SK-N-SH (cell line): ENCODE measurements at regions not wholly inside any gene's neighbourhood (a gene's known extent, or its start where the extent isn't known, plus 50 kb on each side); places are given as distances from the start of the nearest gene placed in this dataset.

Experiments
- CTCF ChIA-PET: fragments of 300-600, 350-600 bp; formaldehyde crosslinking; extraction: SDS; loops from one replicate; lab custom pipeline; 2021; lab: Yijun Ruan, JAX
- POLR2A ChIA-PET: fragments of 350-600 bp; sonication (Branson Sonifier 250); formaldehyde crosslinking; extraction: SDS; loops from one replicate; lab custom pipeline; 2020; ENCODE audit warnings: antibody characterized with exemption, inconsistent platforms; lab: Yijun Ruan, JAX
- DNase-seq: peaks from one replicate; pipeline ENCODE4 v3.0.0; 2012
- H2AFZ ChIP-seq: fragments of 200-600 bp; sonication (generic); 2 replicates; pipeline ENCODE4 v1.8.1; 2016; ENCODE audit warnings: antibody characterized with exemption, mild to moderate bottlenecking, low read depth
- H3F3A ChIP-seq: fragments of 200-600 bp; sonication (generic); replicated peaks from 2 replicates; pipeline ENCODE3; 2016; ENCODE audit warnings: antibody characterized with exemption, mild to moderate bottlenecking; ENCODE audit not compliant: insufficient read depth
- H3K27ac ChIP-seq, 2 experiments: fragments of 200-500 bp in 1 of 2; fragments of 200-600 bp in 1 of 2; sonication (Bioruptor generic) in 1 of 2; sonication (generic), shearing (Covaris generic) in 1 of 2; 2 replicates each; pipeline versions ENCODE4 v1.5.1 to v1.6.1; 2014 to 2016; ENCODE audit warnings: low read depth in 2 of 2, inconsistent platforms in 1 of 2, low read length in 1 of 2, mild to moderate bottlenecking in 1 of 2, mixed read lengths in 1 of 2
- H3K27me3 ChIP-seq: fragments of 200-600 bp; sonication (generic), shearing (Covaris generic); 2 replicates; pipeline ENCODE4 v1.6.1; 2016; ENCODE audit warnings: mixed run types; ENCODE audit not compliant: insufficient read depth
- H3K36me3 ChIP-seq, 2 experiments: fragments of 200-500 bp in 1 of 2; fragments of 200-600 bp in 1 of 2; sonication (Bioruptor generic) in 1 of 2; sonication (generic) in 1 of 2; replicated peaks in 1 of 2; 2 replicates each; pipeline versions ENCODE3 to v1.5.1; 2014 to 2016; ENCODE audit warnings: low read length in 1 of 2, mild to moderate bottlenecking in 1 of 2; ENCODE audit not compliant: insufficient read depth in 2 of 2, control insufficient read depth in 1 of 2
- H3K4me1 ChIP-seq, 2 experiments: fragments of 200-500 bp in 1 of 2; fragments of 200-600 bp in 1 of 2; sonication (Bioruptor generic) in 1 of 2; sonication (generic), shearing (Covaris generic) in 1 of 2; 2 replicates each; pipeline versions ENCODE4 v1.5.1 to v1.6.1; 2014 to 2016; ENCODE audit warnings: low read depth in 1 of 2, low read length in 1 of 2, mixed run types in 1 of 2; ENCODE audit not compliant: insufficient read depth in 2 of 2, control insufficient read depth in 1 of 2
- H3K4me2 ChIP-seq: fragments of 200-600 bp; sonication (generic), shearing (Covaris generic); 2 replicates; pipeline ENCODE4 v1.6.1; 2017; ENCODE audit warnings: mixed run types
- H3K4me3 ChIP-seq, 2 experiments: fragments of 200-500 bp in 1 of 2; fragments of 200-600 bp in 1 of 2; sonication (Bioruptor generic) in 1 of 2; sonication (generic), shearing (Covaris generic) in 1 of 2; 2 replicates each; pipeline versions ENCODE4 v1.5.1 to v1.8.1; 2014 to 2016; ENCODE audit warnings: low read depth in 2 of 2, inconsistent platforms in 1 of 2, low read length in 1 of 2, mild to moderate bottlenecking in 1 of 2, mixed read lengths in 1 of 2, moderate library complexity in 1 of 2
- H3K79me2 ChIP-seq: fragments of 200-600 bp; sonication (generic); 2 replicates; pipeline ENCODE4 v1.8.1; 2017; ENCODE audit warnings: mild to moderate bottlenecking; ENCODE audit not compliant: insufficient read depth
- H3K9ac ChIP-seq: fragments of 200-600 bp; sonication (generic); 2 replicates; pipeline ENCODE4 v1.6.1; 2017; ENCODE audit warnings: mixed run types
- H3K9me2 ChIP-seq: fragments of 200-600 bp; sonication (generic); 2 replicates; pipeline ENCODE4 v1.6.1; 2017; ENCODE audit warnings: mixed run types
- H3K9me3 ChIP-seq: fragments of 200-600 bp; sonication (generic); 2 replicates; pipeline ENCODE4 v1.6.1; 2017; ENCODE audit warnings: mixed run types, mild to moderate bottlenecking, moderate library complexity
- H4K20me1 ChIP-seq: fragments of 200-600 bp; sonication (generic); 2 replicates; pipeline ENCODE4 v1.6.1; 2017; ENCODE audit warnings: mild to moderate bottlenecking, mixed run types; ENCODE audit not compliant: insufficient read depth
- EP300 ChIP-seq, 2 experiments: IDR thresholded peaks; 2 replicates each; pipeline versions ENCODE4 v1.4.0 to v1.6.1; 2012; ENCODE audit warnings: borderline replicate concordance in 1 of 2, low read depth in 1 of 2, low read length in 1 of 2
- MXI1 ChIP-seq: IDR thresholded peaks from 2 replicates; pipeline ENCODE4 v1.6.1; 2012; ENCODE audit warnings: mild to moderate bottlenecking, low read depth, low read length, improper control_type of control experiment
- NFIC ChIP-seq: IDR thresholded peaks from 2 replicates; pipeline ENCODE4 v1.4.0; 2012; ENCODE audit warnings: borderline replicate concordance
- RCOR1 ChIP-seq: fragments of 150-350 bp; IDR thresholded peaks from 2 replicates; pipeline ENCODE4 v1.6.1; 2017; ENCODE audit warnings: antibody characterized with exemption, low read length
- SIN3A ChIP-seq: IDR thresholded peaks from 2 replicates; pipeline ENCODE4 v1.6.1; 2012; ENCODE audit warnings: low read depth, mild to moderate bottlenecking, low read length, moderate library complexity, borderline replicate concordance
- WGBS: methylation state at CpG from one replicate; pipeline ENCODE4 v1.1.6; 2017; ENCODE audit warnings: low lambda C conversion rate; 5-methylcytosine and 5-hydroxymethylcytosine counted together
- TF ChIP-seq, protein P1 (sequence below): fragments of 200-600 bp; sonication (generic); IDR thresholded peaks from 2 replicates; pipeline ENCODE4 v1.6.1; 2017; ENCODE audit warnings: antibody characterized with exemption, mild to moderate bottlenecking, moderate library complexity
- TF ChIP-seq, protein P2 (sequence below): IDR thresholded peaks from 2 replicates; pipeline ENCODE4 v1.4.0; 2012; ENCODE audit warnings: low read depth, borderline replicate concordance
- TF ChIP-seq, protein P3 (sequence below): fragments of 150-350 bp; IDR thresholded peaks from 2 replicates; pipeline ENCODE4 v1.6.1; 2016; ENCODE audit warnings: mild to moderate bottlenecking, low read depth, low read length
- TF ChIP-seq, protein P4 (sequence below): IDR thresholded peaks from 2 replicates; pipeline ENCODE4 v1.4.0; 2012; ENCODE audit warnings: low read depth, borderline replicate concordance
- TF ChIP-seq, protein P5 (sequence below): IDR thresholded peaks from 2 replicates; pipeline ENCODE4; 2012
- TF ChIP-seq, protein P6 (sequence below): IDR thresholded peaks from 2 replicates; pipeline ENCODE4 v1.4.0; 2012; ENCODE audit warnings: low read depth

DNA sequence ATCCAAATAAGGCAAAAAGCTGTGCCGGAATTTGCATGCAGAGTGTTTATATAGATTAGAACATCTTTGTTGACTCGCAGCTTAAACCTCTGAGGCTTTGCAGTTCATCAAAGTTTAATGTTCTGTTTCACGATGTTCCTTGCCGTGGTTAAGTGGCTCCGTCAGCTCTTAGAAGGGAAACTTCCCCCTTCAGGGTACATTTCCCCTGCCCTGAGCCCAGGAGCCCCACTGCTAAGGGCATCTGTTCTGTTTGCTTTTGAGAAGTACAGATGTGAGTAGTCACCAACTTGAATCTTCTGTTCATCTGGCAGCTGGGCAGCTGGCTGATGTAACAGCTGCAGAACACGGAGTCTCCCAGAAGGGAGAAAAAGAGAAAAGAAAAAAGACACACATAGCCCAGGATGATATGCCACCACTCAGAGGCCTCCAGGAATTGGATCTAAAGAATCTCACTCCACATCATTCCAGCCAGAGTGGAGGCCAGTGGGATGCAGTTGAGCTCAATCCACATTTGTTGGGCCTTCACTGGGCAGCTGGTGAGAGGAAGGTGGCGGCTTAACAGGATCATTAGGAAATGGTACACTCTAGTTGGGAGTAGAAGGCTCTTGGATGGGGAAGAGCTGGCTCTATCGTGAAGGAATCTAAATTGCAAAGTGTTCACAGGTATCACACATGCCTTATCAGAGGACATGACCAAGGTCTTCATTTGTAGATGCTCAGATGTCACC is 178.7 kb upstream of the RBPJ start (continued):
- TF ChIP-seq, protein P1, sequence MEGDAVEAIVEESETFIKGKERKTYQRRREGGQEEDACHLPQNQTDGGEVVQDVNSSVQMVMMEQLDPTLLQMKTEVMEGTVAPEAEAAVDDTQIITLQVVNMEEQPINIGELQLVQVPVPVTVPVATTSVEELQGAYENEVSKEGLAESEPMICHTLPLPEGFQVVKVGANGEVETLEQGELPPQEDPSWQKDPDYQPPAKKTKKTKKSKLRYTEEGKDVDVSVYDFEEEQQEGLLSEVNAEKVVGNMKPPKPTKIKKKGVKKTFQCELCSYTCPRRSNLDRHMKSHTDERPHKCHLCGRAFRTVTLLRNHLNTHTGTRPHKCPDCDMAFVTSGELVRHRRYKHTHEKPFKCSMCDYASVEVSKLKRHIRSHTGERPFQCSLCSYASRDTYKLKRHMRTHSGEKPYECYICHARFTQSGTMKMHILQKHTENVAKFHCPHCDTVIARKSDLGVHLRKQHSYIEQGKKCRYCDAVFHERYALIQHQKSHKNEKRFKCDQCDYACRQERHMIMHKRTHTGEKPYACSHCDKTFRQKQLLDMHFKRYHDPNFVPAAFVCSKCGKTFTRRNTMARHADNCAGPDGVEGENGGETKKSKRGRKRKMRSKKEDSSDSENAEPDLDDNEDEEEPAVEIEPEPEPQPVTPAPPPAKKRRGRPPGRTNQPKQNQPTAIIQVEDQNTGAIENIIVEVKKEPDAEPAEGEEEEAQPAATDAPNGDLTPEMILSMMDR = no peak
- TF ChIP-seq EP300 (IDR thresholded peaks at IDR 0.05; ENCODE audit: borderline replicate concordance in 1 of 2, low read depth in 1 of 2, low read length in 1 of 2) (no peak), NFIC (no peak), SIN3A (no peak), MXI1 (no peak)
- TF ChIP-seq, protein P2, sequence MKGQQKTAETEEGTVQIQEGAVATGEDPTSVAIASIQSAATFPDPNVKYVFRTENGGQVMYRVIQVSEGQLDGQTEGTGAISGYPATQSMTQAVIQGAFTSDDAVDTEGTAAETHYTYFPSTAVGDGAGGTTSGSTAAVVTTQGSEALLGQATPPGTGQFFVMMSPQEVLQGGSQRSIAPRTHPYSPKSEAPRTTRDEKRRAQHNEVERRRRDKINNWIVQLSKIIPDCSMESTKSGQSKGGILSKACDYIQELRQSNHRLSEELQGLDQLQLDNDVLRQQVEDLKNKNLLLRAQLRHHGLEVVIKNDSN = no peak
- TF ChIP-seq, protein P3, sequence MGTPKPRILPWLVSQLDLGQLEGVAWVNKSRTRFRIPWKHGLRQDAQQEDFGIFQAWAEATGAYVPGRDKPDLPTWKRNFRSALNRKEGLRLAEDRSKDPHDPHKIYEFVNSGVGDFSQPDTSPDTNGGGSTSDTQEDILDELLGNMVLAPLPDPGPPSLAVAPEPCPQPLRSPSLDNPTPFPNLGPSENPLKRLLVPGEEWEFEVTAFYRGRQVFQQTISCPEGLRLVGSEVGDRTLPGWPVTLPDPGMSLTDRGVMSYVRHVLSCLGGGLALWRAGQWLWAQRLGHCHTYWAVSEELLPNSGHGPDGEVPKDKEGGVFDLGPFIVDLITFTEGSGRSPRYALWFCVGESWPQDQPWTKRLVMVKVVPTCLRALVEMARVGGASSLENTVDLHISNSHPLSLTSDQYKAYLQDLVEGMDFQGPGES = no peak
- TF ChIP-seq, protein P4, sequence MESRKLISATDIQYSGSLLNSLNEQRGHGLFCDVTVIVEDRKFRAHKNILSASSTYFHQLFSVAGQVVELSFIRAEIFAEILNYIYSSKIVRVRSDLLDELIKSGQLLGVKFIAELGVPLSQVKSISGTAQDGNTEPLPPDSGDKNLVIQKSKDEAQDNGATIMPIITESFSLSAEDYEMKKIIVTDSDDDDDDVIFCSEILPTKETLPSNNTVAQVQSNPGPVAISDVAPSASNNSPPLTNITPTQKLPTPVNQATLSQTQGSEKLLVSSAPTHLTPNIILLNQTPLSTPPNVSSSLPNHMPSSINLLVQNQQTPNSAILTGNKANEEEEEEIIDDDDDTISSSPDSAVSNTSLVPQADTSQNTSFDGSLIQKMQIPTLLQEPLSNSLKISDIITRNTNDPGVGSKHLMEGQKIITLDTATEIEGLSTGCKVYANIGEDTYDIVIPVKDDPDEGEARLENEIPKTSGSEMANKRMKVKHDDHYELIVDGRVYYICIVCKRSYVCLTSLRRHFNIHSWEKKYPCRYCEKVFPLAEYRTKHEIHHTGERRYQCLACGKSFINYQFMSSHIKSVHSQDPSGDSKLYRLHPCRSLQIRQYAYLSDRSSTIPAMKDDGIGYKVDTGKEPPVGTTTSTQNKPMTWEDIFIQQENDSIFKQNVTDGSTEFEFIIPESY = no peak

DNA sequence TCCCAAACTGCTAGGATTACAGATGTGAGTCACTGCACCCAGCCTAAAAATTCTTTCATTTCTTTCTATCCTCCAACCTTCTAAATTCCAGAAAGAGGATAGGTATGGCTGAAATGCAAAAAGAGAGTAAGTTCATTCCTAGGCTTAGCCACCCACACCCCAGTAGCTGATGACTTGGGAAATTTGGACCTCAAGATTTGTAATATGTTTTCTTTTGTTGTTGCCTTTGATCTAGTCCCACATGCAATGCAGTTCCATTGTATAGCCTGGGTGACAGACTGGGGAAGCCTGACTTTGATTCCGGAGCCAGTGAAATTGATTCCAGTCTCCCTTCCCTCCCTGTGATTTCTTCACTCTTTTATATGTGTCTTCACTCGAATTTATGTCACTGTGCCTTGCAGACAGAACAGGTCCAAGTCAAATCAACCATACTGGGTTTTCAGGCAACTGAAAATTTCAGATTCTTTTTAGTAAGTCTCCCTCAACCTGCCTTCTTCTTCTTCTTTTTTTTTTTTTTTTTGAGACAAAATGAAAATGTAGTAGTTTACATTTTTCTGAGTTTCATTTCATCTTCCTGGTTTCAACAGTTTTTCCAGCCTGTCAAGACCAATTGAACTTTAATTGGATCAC is 176.2 kb upstream of the RBPJ start:
- Histone ChIP-seq H3K9me2 (no peaks in the 10 kb centered on the region), H3F3A (no peaks in the 10 kb centered on the region), H4K20me1 (no peaks in the 10 kb centered on the region), H3K9ac (no peak overlapping the region), H3K4me3 (no peak overlapping the region), H3K79me2 (no peaks in the 10 kb centered on the region), H2AFZ (no peak overlapping the region), H3K9me3 (no peaks in the 10 kb centered on the region), H3K27me3 (no peaks in the 10 kb centered on the region; the same call in 1 of the 2 replicates), H3K4me2 (no peak overlapping the region), H3K4me1 (peaks cover 0 to 5% of the 10 kb centered on the region in 2 experiments; a peak in 1 of 4 replicates)
- POLR2A ChIA-PET = no interaction called here
- DNase-seq = no peak
- 45% methylated on average over 2 of the region's 2 CpGs for WGBS
- TF ChIP-seq, protein P5, sequence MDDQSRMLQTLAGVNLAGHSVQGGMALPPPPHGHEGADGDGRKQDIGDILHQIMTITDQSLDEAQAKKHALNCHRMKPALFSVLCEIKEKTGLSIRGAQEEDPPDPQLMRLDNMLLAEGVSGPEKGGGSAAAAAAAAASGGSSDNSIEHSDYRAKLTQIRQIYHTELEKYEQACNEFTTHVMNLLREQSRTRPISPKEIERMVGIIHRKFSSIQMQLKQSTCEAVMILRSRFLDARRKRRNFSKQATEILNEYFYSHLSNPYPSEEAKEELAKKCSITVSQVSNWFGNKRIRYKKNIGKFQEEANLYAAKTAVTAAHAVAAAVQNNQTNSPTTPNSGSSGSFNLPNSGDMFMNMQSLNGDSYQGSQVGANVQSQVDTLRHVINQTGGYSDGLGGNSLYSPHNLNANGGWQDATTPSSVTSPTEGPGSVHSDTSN = no peak
- no peak for TF ChIP-seq RCOR1
- TF ChIP-seq, protein P4 = no peak
- TF ChIP-seq MXI1 = no peak
- TF ChIP-seq, protein P6, sequence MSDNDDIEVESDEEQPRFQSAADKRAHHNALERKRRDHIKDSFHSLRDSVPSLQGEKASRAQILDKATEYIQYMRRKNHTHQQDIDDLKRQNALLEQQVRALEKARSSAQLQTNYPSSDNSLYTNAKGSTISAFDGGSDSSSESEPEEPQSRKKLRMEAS = no peak
- TF ChIP-seq, all 33 proteins: peak for 0
- CTCF ChIA-PET = interaction anchor here (0.6 kb wide), 1 partner anchor 19 kb away, joined by 3 read pairs; no protein-coding TSS in a partner anchor
- H3K36me3 ChIP-seq = no peaks in the 10 kb centered on the region
- H3K27ac ChIP-seq = no peak overlapping the region
